Left kidney (tissue), 1 donor: ENCODE measurements at regions not wholly inside any gene's neighbourhood (a gene's known extent, or its start where the extent isn't known, plus 50 kb on each side); places are given as distances from the start of the nearest gene placed in this dataset.
A peak's percentile ranks its signal among the peaks of the same experiment; 100 is the strongest.

Experiments
- DNase-seq: peaks from one replicate; pipeline ENCODE4 v3.0.0-alpha.2; 2013

- DNase-seq = no peak
These were observed 381.4 kb downstream of the ELAVL2 start for GRCh38 chr9:23444658-23445057.

GRCh38 chr9:23447166-23447565 lies 378.9 kb downstream of the ELAVL2 start:
- DNase-seq = no peak

GRCh38 chr9:23447944-23448343 lies 378.1 kb downstream of the ELAVL2 start:
- no peak for DNase-seq

- no peak for DNase-seq
These were observed 374.1 kb downstream of the ELAVL2 start for GRCh38 chr9:23451802-23452418.

- DNase-seq = no peak
These were observed 361.8 kb downstream of the ELAVL2 start for GRCh38 chr9:23464275-23464674.

- no peak for DNase-seq
These were observed 358.8 kb downstream of the ELAVL2 start for GRCh38 chr9:23467276-23467675.

GRCh38 chr9:23477908-23478307 lies 348.1 kb downstream of the ELAVL2 start:
- DNase-seq = no peak

- DNase-seq = no peak
These were observed 342.5 kb downstream of the ELAVL2 start for GRCh38 chr9:23483566-23483965.

GRCh38 chr9:23492126-23493002 lies 333.7 kb downstream of the ELAVL2 start:
- DNase-seq = peak; percentile 38

GRCh38 chr9:23493219-23493618 lies 332.8 kb downstream of the ELAVL2 start:
- DNase-seq = no peak

GRCh38 chr9:23496489-23497136 lies 329.4 kb downstream of the ELAVL2 start:
- peak; percentile 1 for DNase-seq

GRCh38 chr9:23497137-23497504 lies 328.9 kb downstream of the ELAVL2 start:
- DNase-seq = no peak

- DNase-seq = no peak
These were observed 324.0 kb downstream of the ELAVL2 start for GRCh38 chr9:23502004-23502403.

- no peak for DNase-seq
These were observed 303.1 kb downstream of the ELAVL2 start for GRCh38 chr9:23522952-23523351.

GRCh38 chr9:23524607-23525155 lies 301.4 kb downstream of the ELAVL2 start:
- DNase-seq = no peak

- no peak for DNase-seq
These were observed 299.2 kb downstream of the ELAVL2 start for GRCh38 chr9:23526806-23527205.

- no peak for DNase-seq
These were observed 293.8 kb downstream of the ELAVL2 start for GRCh38 chr9:23532282-23532681.

GRCh38 chr9:23537192-23538066 lies 288.6 kb downstream of the ELAVL2 start:
- DNase-seq = no peak

- DNase-seq = no peak
These were observed 288.0 kb downstream of the ELAVL2 start for GRCh38 chr9:23538067-23538402.

GRCh38 chr9:23538461-23539003 lies 287.5 kb downstream of the ELAVL2 start:
- DNase-seq = no peak

GRCh38 chr9:23539311-23539710 lies 286.7 kb downstream of the ELAVL2 start:
- no peak for DNase-seq

GRCh38 chr9:23541976-23542375 lies 284.1 kb downstream of the ELAVL2 start:
- DNase-seq = no peak
